SK-N-MC (cell line): ENCODE measurements at regions not wholly inside any gene's neighbourhood (a gene's known extent, or its start where the extent isn't known, plus 50 kb on each side); places are given as distances from the start of the nearest gene placed in this dataset.

Source experiments
- EZH2 ChIP-seq: fragments of 200-600 bp; sonication (generic); IDR thresholded peaks from one replicate; pipeline ENCODE4 v1.6.1; 2017; ENCODE audit warnings: antibody characterized with exemption
- FOXP2 ChIP-seq: optimal IDR thresholded peaks from 2 replicates; pipeline ENCODE3; 2011; ENCODE audit warnings: mild to moderate bottlenecking, moderate library complexity; ENCODE audit not compliant: insufficient read depth; ENCODE audit errors: extremely low read length, control extremely low read depth
- POLR2AphosphoS5 ChIP-seq: IDR thresholded peaks from 2 replicates; pipeline ENCODE4 v1.6.1; 2012; ENCODE audit warnings: mild to moderate bottlenecking, low read depth, low read length, borderline replicate concordance

GRCh38 chr1:5566924-5567323, 425.3 kb downstream of the NPHP4 start:
- TF ChIP-seq POLR2AphosphoS5 = no peak
- no peak for TF ChIP-seq EZH2
- TF ChIP-seq FOXP2 = no peak
